GM19035 (cell line): ENCODE measurements at regions not wholly inside any gene's neighbourhood (a gene's known extent, or its start where the extent isn't known, plus 50 kb on each side); places are given as distances from the start of the nearest gene placed in this dataset.

Experiments
- ATAC-seq: cut with Tn5 transposase; IDR thresholded peaks from one replicate; pipeline ENCODE4 v1.9.1; 2021; ENCODE audit not compliant: unreplicated experiment

DNA sequence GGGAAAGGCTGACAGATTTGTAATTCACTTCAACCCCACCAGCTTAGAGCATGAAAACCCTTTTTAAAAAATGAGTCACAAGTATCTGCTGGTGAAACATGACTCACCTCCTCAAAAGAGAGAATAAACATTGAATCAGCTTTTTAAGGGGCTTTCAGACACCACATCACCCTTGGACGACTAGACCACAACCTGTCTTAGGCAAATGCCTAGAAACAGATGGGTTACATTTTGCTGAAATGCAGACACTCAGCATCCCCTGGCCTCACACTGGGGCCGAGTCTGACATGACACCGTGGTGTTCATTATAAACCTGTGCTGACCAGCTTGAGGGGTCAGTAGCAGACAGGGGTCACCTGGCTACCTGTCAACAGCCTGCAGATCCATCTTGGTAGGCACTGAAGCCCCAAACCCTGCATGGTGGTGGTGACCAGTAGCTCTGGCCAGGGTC lies 175.3 kb upstream of the CST7 start:
- ATAC-seq: peak; percentile 70

DNA sequence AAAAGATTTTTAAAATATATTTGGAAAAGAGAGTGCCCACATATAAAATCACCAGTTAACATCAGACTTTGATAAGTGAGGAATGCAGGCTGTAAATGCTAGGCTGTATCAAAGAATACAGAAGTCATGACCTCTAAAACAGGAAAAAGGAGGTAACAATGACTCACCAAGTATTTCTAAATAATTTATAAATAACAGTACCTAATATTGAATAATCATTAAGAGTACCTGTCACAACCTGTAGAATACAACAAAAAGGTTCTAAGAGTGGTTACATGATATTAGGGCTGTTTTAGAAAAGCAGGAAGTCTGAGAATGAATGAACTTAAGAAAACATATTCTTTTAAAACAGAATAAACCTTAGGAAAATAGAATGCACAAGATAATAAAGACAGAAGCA lies 173.1 kb upstream of the CST7 start:
- no peak for ATAC-seq

DNA sequence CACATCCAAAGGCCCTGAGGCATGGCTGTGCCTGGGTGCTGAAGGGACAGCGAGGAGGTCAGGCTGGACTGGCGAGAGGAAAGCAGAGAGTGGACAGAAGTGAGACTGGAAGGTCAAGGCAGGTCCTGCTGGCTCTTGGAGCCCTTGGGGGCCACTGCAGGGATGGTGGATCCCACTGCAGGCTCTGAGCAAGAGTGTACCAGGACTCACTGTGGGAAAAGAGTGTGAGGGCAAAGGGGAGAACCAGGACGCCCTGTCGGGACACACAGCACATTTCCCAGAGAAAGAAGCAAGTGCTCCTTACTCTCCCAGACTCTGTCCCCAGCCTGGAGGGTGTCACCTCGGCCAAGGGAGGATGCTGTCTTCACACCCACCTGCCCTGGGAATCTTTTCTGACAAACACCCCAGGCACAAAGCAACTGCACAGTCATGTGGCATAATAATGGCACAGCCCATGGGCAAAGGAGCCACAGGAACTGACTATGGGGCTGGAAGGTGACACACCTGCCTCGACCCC lies 172.3 kb upstream of the CST7 start:
- ATAC-seq: no peak

DNA sequence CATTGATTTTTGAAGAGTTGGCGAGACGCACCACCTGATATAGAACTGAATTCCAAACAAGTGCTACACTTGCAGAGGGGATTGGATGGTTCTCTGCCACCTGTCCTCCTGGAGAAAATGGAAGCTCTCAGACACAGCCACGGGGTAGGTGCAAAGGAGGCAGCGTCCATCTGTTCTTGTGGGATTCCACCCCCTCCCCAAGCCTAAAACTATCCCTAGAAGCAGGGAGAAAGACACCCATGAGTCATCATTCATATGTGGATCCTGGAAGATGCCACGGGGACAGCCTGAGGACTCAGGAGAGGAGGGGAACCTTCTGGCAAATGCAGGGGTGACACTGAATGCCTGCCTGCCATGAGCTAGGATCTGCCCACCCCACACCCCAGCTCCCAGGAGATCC lies 171.3 kb upstream of the CST7 start:
- no peak for ATAC-seq

DNA sequence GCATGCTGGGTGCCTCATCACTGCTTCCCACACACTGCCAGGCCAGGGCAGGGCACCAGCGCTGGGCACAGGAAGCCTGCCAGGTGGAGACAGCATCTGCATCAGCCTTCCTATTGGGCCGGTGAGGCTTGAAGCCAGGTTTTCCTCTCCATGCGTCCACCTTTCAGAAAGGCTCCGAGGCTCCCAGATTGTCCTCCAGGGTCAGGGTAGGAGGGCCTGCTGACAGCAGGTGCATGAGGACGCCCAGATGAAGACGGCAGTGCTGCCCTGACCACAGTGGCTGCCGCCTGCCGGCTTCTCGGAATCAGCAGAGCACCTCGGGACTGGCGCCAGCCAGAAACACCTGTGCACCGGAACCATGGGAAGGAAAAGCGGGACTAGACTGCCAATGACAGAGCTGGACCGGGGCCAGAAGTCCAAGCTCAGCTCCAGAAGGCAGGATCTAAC lies 170.5 kb upstream of the CST7 start:
- ATAC-seq: no peak

DNA sequence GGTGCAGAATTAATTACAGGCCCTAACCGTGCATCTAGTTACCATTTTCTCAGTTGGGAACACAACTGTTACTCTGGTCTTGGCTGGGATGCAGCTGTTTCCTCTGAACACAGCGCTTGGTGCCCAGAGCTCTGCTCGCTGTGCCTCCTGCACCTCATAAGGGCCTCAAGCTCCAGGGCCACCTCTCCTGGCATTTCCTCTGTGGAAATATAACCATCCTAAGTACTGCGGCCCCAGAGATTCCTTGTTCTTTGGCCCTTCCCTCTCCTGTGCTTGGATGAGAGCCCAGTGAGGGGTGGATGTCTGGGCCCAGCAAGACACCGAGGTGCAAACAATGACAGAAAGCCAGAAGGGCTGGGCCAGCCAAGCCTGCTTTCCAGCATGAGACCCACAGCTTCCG lies 169.9 kb upstream of the CST7 start:
- ATAC-seq: no peak

DNA sequence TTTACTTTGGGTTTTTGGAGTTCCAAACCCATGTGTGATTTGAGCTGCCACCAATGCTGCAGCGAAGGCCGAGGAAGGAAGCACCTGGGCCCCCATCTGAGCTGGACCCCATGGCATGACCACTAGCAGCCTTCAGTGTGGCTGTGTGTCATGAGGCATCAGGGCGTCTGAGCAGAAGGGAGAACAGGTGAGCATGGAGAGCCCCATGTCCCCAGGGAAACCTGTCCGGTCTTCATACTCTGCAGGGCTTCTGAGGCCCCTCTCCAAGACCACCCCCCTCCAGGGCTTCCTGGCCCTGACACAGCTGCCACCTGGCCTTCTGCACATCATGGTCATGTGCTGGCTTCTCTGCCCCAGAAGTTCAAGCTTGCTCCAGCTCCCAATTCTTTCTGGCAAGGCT lies 169.1 kb upstream of the CST7 start:
- no peak for ATAC-seq

DNA sequence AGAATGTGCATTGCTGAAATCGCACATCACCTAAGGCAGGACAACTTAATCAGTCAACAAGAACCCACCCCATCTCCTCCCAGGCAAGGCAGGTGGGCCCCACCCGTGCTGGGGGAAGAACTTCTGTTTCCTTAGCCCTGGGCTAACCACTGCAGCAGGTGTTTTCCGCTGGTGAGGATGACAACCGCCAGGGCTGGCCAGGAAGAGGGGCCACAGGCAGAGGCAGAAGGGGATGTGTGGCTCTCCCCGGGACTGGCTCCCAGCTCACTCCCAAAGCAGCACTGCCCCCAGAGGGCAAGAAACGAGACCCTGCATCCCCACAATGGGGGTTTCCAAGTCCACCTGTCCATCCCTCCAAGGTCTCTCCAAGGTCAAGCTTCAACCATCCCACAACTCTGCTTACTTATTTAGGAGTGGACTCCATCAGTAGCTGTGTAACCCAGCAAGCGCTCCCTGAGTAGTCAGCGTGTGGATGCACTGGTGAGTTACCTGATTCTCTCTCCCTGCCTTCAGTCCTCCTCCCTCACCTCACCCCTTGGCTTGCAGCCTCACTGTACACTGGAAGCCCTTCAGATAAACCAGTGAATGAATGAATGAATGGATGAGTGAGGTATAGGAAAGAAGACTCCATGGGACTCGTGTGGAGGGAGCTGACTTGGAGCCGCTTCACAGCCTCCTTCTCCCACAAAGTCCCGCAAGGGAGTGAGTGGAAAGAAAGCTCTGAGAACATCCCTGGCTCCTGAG lies 168.2 kb upstream of the CST7 start:
- no peak for ATAC-seq

DNA sequence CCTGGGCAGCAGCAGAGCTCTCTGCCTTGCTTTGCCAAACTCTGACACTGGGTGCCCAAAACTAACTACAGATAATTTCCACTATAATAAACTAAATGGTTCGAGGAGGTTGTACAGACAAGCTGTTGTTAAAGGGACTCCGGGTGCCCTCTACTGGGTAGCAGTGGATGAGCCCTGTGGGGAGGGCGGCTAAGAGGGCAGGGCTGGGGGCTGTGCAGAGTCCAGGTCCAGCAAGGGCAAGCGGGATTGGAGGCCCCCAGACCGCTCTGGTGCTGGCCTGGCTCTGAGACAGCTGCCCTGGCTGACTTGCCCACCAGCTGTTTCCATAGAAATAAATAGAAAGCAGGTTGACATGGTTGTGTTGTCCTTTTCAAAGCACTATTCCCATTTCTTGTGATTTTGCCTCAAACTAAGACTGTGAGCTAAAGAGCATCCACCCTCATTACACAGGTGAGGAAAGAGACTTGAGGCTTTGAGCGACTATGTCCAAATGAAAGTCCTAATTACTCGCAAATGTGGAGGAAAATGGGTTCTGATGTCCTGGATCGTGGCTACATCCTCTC lies 167.6 kb upstream of the CST7 start:
- no peak for ATAC-seq

DNA sequence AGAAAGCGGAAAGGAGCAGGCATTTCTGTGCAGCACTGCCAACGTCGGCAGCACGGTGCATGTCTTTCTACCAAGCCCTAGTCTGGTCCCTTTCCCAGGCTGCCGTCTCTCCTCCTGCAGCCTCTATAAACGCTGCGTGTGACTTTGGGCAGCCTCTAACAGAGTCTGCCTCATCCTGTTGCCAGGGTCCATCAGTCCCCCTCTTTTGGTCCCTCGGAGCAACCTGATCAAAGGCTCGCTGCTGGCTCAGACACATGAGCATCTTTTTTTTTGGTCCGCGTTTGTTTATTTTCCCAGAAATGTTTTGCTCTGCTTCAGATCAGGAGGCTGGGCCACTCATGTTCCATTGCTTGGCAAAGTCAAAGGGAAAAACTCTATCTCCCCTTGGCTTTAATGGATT lies 166.8 kb upstream of the CST7 start:
- no peak for ATAC-seq

DNA sequence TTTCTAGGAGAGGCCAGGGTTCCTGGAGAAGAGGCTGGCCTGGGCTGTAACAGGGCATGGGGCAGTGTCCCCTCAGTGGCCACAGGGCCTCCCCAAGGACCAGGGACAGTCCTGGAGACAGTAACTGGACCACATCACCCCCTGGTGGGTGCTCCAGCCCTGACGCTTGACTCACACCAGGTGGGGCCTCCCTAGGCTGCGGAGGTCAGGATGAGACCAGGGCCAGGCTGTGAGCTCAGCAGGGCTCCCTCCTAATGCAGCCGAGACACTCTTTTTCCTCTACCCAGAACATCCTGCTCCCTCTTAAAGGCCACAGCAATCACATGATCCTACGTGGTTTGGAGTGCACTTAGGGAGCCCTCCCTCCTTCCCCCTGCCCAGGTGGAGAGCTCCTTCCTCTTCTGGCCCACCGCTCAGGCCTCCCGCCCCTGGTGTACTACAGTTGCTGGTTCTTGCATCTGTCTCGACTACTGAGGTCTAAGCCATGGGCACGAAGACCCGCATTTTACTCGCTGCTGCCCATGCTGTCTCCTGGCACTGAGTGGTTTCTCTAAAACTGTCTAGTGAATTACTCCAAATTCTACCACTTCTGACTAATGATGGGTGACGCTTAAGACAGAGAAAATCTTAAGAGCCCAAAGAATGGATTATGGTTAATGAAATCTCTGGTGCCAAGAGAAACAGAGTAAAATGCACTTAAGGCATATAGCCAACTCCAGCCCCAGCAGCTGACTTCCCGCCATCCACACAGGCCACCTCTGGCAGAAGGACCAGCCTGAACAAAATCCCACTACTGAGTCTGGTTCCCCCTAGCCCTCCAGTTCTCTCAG lies 166.1 kb upstream of the CST7 start:
- no peak for ATAC-seq

DNA sequence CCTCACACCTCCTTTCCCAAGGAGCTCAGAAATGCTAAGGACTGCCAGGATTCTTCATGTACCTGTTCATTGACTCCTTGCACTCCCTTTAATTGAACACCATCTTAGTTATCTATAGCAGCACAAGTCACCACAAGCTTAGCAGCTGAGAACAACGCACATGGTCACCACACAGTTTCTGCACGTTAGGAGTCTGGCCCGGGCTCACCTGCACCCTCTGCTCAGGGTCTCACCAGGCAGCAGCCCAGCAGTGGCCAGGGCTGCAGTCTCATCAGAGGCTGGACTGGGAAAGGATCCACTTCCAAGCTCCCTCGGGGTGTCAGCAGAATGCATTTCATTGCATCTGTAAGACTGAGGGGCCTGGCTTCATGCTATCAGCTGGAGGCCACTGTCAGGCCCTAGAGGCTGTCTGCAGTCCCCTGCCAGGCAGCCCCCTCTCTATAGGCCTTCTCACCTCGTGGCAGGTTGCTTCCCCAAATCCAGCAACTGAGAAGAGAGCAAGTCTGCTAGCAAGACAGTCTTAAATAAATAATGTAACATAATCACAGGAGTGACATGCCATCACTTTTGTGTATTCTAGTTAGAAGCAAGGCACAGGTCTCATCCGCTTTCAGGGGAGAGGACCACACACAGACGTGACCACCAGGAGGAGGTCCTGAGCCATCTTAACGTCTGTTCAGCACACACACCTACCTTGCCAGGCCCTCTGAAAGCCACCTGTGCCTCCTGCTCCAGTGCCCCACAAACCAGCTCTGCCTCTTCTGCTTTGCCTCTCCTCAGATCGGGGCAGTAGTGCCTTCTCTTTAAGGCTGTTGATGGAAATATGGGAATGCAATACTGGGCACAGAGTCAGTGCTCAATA lies 165.2 kb upstream of the CST7 start:
- ATAC-seq: no peak

DNA sequence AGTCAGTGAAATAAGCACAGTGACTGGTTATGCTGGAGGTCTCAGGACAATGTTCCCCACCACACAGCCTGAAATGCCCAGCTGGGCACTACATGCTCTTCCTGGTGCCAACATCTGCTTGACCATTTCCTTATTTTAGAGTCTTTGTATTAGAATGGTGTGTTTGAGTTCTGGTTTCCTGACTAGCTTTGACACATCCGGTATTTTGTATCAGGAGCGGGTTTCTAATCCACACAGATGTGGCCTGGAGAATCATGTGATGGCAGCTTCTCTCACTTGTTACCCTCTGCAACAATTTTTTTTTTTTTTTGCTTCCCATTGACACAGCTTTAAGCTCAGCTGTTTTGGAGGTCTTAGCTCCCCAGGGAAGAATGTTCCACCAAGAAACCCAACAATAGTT lies 164.5 kb upstream of the CST7 start:
- no peak for ATAC-seq

DNA sequence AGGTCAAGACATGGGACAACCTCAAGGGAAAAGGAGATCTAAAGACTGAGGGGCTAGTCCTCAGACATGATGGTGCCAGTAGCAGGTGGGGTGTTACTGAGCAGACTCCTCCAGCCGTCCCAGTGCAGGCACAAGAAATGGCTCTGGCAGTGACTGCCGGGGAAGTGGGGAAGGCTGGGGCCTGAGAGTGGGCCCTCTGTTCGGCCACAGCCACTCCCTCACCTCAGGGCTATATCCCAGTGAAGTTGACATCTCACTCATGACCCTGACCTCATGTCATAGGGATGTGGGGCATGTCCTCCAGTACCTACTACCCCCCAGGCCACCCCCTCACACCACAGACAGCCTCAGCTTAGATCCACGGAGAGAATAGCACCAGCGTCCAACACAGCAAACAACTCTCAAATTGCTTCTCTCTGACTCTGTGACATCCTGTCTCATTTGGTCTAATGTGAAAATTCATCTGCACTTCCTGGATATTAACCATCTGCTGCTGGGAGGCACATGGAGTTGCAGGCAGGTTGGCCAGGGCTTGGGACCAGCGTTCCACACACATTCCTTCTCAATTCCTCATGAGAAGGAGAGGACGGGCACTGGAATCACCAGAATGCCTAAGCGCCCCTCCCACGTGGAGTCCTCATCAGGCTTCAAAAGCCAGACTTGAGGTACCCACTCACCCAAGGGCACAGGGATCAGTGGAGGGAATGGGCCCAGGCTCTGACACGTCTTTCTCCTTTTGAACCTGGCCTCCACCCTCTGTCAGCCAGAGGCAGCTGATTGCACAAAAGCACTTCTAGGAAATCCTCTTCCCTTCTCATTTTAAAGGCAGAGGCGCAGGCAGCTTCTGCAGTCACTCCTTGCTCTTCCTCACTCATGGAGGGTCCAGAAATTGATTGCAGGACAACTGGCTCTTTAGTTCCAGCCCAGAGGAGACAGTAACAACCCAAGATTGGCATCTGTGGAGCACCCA lies 163.6 kb upstream of the CST7 start:
- no peak for ATAC-seq

DNA sequence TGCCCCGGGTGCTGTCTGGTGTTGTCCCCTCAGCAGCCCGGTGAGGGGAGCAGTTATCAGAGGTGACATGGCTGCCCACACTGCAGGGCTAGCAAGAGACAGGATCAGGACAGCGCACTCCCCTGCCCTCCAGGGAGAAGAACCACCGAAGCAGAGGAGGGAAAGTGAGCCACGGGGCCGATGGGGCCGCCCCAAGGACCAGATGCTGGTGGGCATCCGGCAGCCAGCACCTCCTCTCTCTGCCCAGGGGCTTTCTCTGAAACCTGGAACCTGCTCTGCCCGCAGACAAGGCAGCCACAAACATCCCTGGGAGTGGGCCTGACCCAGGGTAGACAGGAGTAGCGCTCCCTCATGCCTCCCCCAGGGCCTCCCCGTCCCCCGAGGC lies 163.0 kb upstream of the CST7 start:
- no peak for ATAC-seq

DNA sequence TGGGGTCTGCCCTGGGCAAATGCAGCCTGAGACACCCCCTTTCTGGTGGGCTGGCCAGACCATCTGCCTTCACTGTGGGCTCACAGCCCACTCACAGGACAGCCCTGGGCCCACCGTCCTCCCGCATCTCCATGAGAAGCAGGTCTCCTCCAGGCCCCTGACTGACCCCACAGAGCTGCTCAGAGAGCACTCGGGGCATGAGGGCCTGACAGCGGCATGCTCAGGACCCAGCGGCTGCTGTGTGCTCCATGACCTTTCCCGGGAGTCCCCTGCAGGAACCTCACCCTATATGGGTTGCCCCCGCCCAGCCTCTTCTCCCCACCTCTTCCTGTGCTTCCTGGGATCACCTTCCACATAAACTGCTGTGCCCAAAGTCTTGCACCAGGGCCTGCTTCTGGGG lies 162.4 kb upstream of the CST7 start:
- ATAC-seq: no peak

DNA sequence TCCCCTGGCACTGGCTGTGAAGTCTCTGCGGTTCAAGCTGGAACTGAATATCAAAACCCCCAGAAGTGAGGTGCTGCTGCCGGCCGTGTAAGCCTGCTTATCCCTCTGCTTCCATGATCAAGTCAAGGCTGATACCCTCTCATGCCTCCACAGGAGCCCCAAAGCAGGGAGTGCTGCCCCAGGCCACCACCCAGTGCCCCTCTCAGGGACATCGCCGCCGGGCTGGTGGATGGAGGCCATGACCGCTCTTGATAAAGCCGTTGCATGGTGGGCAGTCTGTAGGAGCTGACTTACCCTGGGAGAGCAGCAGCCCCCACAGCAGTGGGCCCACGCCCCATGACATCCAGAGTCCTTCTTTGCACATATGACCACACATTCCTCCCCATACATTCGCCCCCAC lies 162.0 kb upstream of the CST7 start:
- ATAC-seq: no peak

DNA sequence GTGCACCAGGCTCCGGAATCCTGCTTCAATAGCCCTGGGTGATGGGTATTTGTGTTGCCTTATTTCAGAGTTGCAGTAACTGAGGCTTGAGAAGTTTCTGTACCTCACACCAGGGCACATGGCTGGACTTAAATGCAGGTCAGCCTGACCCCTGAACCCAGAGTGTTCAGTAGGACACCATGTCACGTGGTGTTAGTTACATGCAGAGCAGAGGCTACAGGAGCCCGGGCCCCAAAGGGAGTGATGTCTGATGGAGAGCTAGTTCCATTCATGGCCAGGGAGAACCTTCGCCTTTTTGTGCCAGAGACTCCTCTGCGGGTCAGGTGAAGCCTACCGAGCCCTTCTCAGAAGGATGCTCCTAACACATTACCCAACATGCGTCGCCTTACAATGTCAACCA lies 161.4 kb upstream of the CST7 start:
- no peak for ATAC-seq

DNA sequence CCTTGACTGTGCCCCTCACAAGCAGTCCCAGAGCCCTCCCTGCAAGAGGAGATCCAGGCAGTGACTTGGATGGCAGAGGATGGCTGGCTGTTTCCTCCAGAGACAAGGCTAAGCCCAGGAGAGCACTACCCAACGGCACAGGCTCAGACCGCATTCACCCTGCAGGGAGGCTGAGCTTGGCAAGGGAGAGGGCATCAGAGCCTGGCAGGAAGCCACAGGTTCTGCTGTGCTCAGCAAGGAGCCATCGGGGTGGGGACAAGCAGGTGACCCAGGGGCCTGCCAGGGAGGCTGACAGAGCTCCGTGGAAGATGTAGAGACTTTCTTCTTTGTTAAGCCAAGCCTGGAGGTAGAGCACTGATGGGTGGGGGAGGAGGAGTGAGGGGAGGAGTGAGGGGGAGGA lies 159.2 kb upstream of the CST7 start:
- ATAC-seq: no peak

DNA sequence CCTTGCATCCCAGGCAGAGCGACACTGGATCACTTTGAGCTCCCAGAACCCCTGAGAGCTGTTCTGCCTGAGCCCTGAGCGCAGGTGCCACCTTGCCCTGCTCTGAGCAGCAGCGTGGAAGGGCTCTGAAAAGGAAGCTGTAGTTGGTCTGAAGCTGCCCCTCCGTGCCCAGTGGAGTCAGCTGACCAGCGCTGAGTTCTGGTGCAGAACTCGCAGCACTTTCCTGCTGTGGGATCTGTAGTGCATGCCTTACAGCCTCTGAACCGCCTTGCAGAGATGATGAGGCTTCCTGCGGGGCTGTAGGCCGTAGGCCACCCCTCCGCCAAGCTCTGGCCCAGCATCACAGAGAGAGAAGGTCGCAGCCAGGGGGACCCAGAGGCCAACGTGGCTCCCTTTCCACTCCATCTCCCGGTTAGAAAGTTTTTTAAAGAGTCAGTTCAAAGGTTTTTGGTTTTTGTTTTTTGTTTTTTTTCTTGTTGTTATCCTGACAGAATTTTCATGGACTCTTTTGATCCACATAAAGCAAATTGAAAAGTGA lies 158.3 kb upstream of the CST7 start:
- ATAC-seq: no peak
